ENCODE measurements at regions not wholly inside any gene's neighbourhood (a gene's known extent, or its start where the extent isn't known, plus 50 kb on each side); places are given as distances from the start of the nearest gene placed in this dataset.
"Not testable (repeated sequence)": the region's sequence is repeated elsewhere in the genome, so short reads cannot be mapped to it uniquely, and the experiment has no call there.

- H3K36me3 ChIP-seq (ENCODE audit: control insufficient read depth in 5 of 5, insufficient read depth in 5 of 5, low read length in 5 of 5): no peaks in the 10 kb centered on the region
- no peak overlapping the region for H3K4me3 ChIP-seq (ENCODE audit: low read depth in 1 of 5, low read length in 5 of 5)
- H3K4me1 ChIP-seq (ENCODE audit: control insufficient read depth in 5 of 5, insufficient read depth in 5 of 5, low read length in 5 of 5): peaks cover 0 to 4% (median 0%) of the 10 kb centered on the region in 5 donors
- H3K9me3 ChIP-seq (ENCODE audit: control insufficient read depth in 5 of 5, low read length in 5 of 5): peaks cover 0 to 3% (median 0%) of the 10 kb centered on the region in 5 donors
- no peak overlapping the region for H3K9ac ChIP-seq (ENCODE audit: low read length in 5 of 5)
- no peaks in the 10 kb centered on the region for H3K27me3 ChIP-seq (ENCODE audit: control insufficient read depth in 5 of 5, insufficient read depth in 4 of 5, low read length in 5 of 5)
- no peak overlapping the region for H3K27ac ChIP-seq (ENCODE audit: low read depth, low read length)
Measured at GRCh38 chr21:28852706-28853105, 140.0 kb downstream of the LTN1 start.

- no peak overlapping the region for H3K4me3 ChIP-seq (ENCODE audit: low read depth in 1 of 5, low read length in 5 of 5)
- H3K9ac ChIP-seq (ENCODE audit: low read length in 5 of 5): no peak overlapping the region
- H3K4me1 ChIP-seq (ENCODE audit: control insufficient read depth in 5 of 5, insufficient read depth in 5 of 5, low read length in 5 of 5): peaks cover 0 to 1% (median 0%) of the 10 kb centered on the region in 5 donors
- no peaks in the 10 kb centered on the region for H3K27me3 ChIP-seq (ENCODE audit: control insufficient read depth in 5 of 5, insufficient read depth in 4 of 5, low read length in 5 of 5)
- no peak overlapping the region for H3K27ac ChIP-seq (ENCODE audit: low read depth, low read length)
- no peaks in the 10 kb centered on the region for H3K36me3 ChIP-seq (ENCODE audit: control insufficient read depth in 5 of 5, insufficient read depth in 5 of 5, low read length in 5 of 5)
- H3K9me3 ChIP-seq (ENCODE audit: control insufficient read depth in 5 of 5, low read length in 5 of 5): peaks cover 0 to 3% (median 0%) of the 10 kb centered on the region in 5 donors
Measured at GRCh38 chr21:28851645-28852044, 141.0 kb downstream of the LTN1 start.

GRCh38 chr21:28839237-28839636, 153.4 kb downstream of the LTN1 start:
- not testable (repeated sequence) for H3K27ac ChIP-seq (ENCODE audit: low read depth, low read length); H3K4me1 ChIP-seq (ENCODE audit: control insufficient read depth in 5 of 5, insufficient read depth in 5 of 5, low read length in 5 of 5); H3K9me3 ChIP-seq (ENCODE audit: control insufficient read depth in 5 of 5, low read length in 5 of 5); H3K9ac ChIP-seq (ENCODE audit: low read length in 5 of 5); H3K4me3 ChIP-seq (ENCODE audit: low read depth in 1 of 5, low read length in 5 of 5); H3K27me3 ChIP-seq (ENCODE audit: control insufficient read depth in 5 of 5, insufficient read depth in 4 of 5, low read length in 5 of 5); H3K36me3 ChIP-seq (ENCODE audit: control insufficient read depth in 5 of 5, insufficient read depth in 5 of 5, low read length in 5 of 5)

- not testable (repeated sequence) for H3K9ac ChIP-seq (ENCODE audit: low read length in 5 of 5); H3K27me3 ChIP-seq (ENCODE audit: control insufficient read depth in 5 of 5, insufficient read depth in 4 of 5, low read length in 5 of 5); H3K4me3 ChIP-seq (ENCODE audit: low read depth in 1 of 5, low read length in 5 of 5); H3K9me3 ChIP-seq (ENCODE audit: control insufficient read depth in 5 of 5, low read length in 5 of 5); H3K27ac ChIP-seq (ENCODE audit: low read depth, low read length); H3K4me1 ChIP-seq (ENCODE audit: control insufficient read depth in 5 of 5, insufficient read depth in 5 of 5, low read length in 5 of 5); H3K36me3 ChIP-seq (ENCODE audit: control insufficient read depth in 5 of 5, insufficient read depth in 5 of 5, low read length in 5 of 5)
Measured at GRCh38 chr21:28837426-28837825, 155.3 kb downstream of the LTN1 start.

- not testable (repeated sequence) for H3K27ac ChIP-seq (ENCODE audit: low read depth, low read length); H3K9ac ChIP-seq (ENCODE audit: low read length in 5 of 5); H3K36me3 ChIP-seq (ENCODE audit: control insufficient read depth in 5 of 5, insufficient read depth in 5 of 5, low read length in 5 of 5); H3K4me1 ChIP-seq (ENCODE audit: control insufficient read depth in 5 of 5, insufficient read depth in 5 of 5, low read length in 5 of 5); H3K27me3 ChIP-seq (ENCODE audit: control insufficient read depth in 5 of 5, insufficient read depth in 4 of 5, low read length in 5 of 5); H3K4me3 ChIP-seq (ENCODE audit: low read depth in 1 of 5, low read length in 5 of 5); H3K9me3 ChIP-seq (ENCODE audit: control insufficient read depth in 5 of 5, low read length in 5 of 5)
Measured at GRCh38 chr21:28836588-28836987, 156.1 kb downstream of the LTN1 start.

GRCh38 chr21:28834335-28835238, 158.1 kb downstream of the LTN1 start:
- peaks cover 0 to 4% (median 0%) of the 10 kb centered on the region in 5 donors for H3K4me1 ChIP-seq (ENCODE audit: control insufficient read depth in 5 of 5, insufficient read depth in 5 of 5, low read length in 5 of 5)
- no peaks in the 10 kb centered on the region for H3K36me3 ChIP-seq (ENCODE audit: control insufficient read depth in 5 of 5, insufficient read depth in 5 of 5, low read length in 5 of 5)
- no peak overlapping the region for H3K9ac ChIP-seq (ENCODE audit: low read length in 5 of 5)
- no peak overlapping the region for H3K4me3 ChIP-seq (ENCODE audit: low read depth in 1 of 5, low read length in 5 of 5)
- peaks cover 0 to 3% (median 0%) of the 10 kb centered on the region in 5 donors for H3K9me3 ChIP-seq (ENCODE audit: control insufficient read depth in 5 of 5, low read length in 5 of 5)
- no peak overlapping the region for H3K27ac ChIP-seq (ENCODE audit: low read depth, low read length)
- no peaks in the 10 kb centered on the region for H3K27me3 ChIP-seq (ENCODE audit: control insufficient read depth in 5 of 5, insufficient read depth in 4 of 5, low read length in 5 of 5)

- Histone ChIP-seq H3K4me1 (ENCODE audit: control insufficient read depth in 5 of 5, insufficient read depth in 5 of 5, low read length in 5 of 5) (peaks cover 0 to 4% (median 0%) of the 10 kb centered on the region in 5 donors), H3K4me3 (ENCODE audit: low read depth in 1 of 5, low read length in 5 of 5) (no peak overlapping the region), H3K9ac (ENCODE audit: low read length in 5 of 5) (no peak overlapping the region), H3K36me3 (ENCODE audit: control insufficient read depth in 5 of 5, insufficient read depth in 5 of 5, low read length in 5 of 5) (no peaks in the 10 kb centered on the region), H3K27ac (ENCODE audit: low read depth, low read length) (no peak overlapping the region), H3K27me3 (ENCODE audit: control insufficient read depth in 5 of 5, insufficient read depth in 4 of 5, low read length in 5 of 5) (no peaks in the 10 kb centered on the region), H3K9me3 (ENCODE audit: control insufficient read depth in 5 of 5, low read length in 5 of 5) (no peaks in the 10 kb centered on the region)
Measured at GRCh38 chr21:28833609-28834008, 159.1 kb downstream of the LTN1 start.

GRCh38 chr21:28833182-28833581, 159.5 kb downstream of the LTN1 start:
- H3K9ac ChIP-seq (ENCODE audit: low read length in 5 of 5): no peak overlapping the region
- H3K36me3 ChIP-seq (ENCODE audit: control insufficient read depth in 5 of 5, insufficient read depth in 5 of 5, low read length in 5 of 5): no peaks in the 10 kb centered on the region
- peaks cover 0 to 4% (median 0%) of the 10 kb centered on the region in 5 donors for H3K4me1 ChIP-seq (ENCODE audit: control insufficient read depth in 5 of 5, insufficient read depth in 5 of 5, low read length in 5 of 5)
- no peak overlapping the region for H3K4me3 ChIP-seq (ENCODE audit: low read depth in 1 of 5, low read length in 5 of 5)
- no peaks in the 10 kb centered on the region for H3K9me3 ChIP-seq (ENCODE audit: control insufficient read depth in 5 of 5, low read length in 5 of 5)
- H3K27ac ChIP-seq (ENCODE audit: low read depth, low read length): no peak overlapping the region
- H3K27me3 ChIP-seq (ENCODE audit: control insufficient read depth in 5 of 5, insufficient read depth in 4 of 5, low read length in 5 of 5): no peaks in the 10 kb centered on the region

- Histone ChIP-seq H3K4me3 (ENCODE audit: low read depth in 1 of 5, low read length in 5 of 5) (no peak overlapping the region), H3K36me3 (ENCODE audit: control insufficient read depth in 5 of 5, insufficient read depth in 5 of 5, low read length in 5 of 5) (no peaks in the 10 kb centered on the region), H3K9ac (ENCODE audit: low read length in 5 of 5) (no peak overlapping the region), H3K27me3 (ENCODE audit: control insufficient read depth in 5 of 5, insufficient read depth in 4 of 5, low read length in 5 of 5) (no peaks in the 10 kb centered on the region), H3K9me3 (ENCODE audit: control insufficient read depth in 5 of 5, low read length in 5 of 5) (no peaks in the 10 kb centered on the region), H3K27ac (ENCODE audit: low read depth, low read length) (no peak overlapping the region), H3K4me1 (ENCODE audit: control insufficient read depth in 5 of 5, insufficient read depth in 5 of 5, low read length in 5 of 5) (peaks cover 0 to 4% (median 0%) of the 10 kb centered on the region in 5 donors)
Measured at GRCh38 chr21:28832715-28833061, 160.0 kb downstream of the LTN1 start.

GRCh38 chr21:28832013-28832714, 160.5 kb downstream of the LTN1 start:
- H3K36me3 ChIP-seq (ENCODE audit: control insufficient read depth in 5 of 5, insufficient read depth in 5 of 5, low read length in 5 of 5): no peaks in the 10 kb centered on the region
- peaks cover 0 to 4% (median 0%) of the 10 kb centered on the region in 5 donors for H3K4me1 ChIP-seq (ENCODE audit: control insufficient read depth in 5 of 5, insufficient read depth in 5 of 5, low read length in 5 of 5)
- H3K9me3 ChIP-seq (ENCODE audit: control insufficient read depth in 5 of 5, low read length in 5 of 5): no peaks in the 10 kb centered on the region
- H3K27ac ChIP-seq (ENCODE audit: low read depth, low read length): no peak overlapping the region
- no peak overlapping the region for H3K4me3 ChIP-seq (ENCODE audit: low read depth in 1 of 5, low read length in 5 of 5)
- H3K27me3 ChIP-seq (ENCODE audit: control insufficient read depth in 5 of 5, insufficient read depth in 4 of 5, low read length in 5 of 5): no peaks in the 10 kb centered on the region
- no peak overlapping the region for H3K9ac ChIP-seq (ENCODE audit: low read length in 5 of 5)

Data from subcutaneous abdominal adipose tissue (tissue), 5 donors.